Sigmoid colon (tissue), 4 donors: ENCODE measurements at regions not wholly inside any gene's neighbourhood (a gene's known extent, or its start where the extent isn't known, plus 50 kb on each side); places are given as distances from the start of the nearest gene placed in this dataset.

Experiments
- CTCF ChIP-seq, 4 experiments: fragments of 450-650 bp in 3 of 4; fragments of 200-600 bp in 1 of 4; IDR thresholded peaks; one replicate each; pipeline ENCODE4 v1.5.1; 2016 to 2019; ENCODE audit warnings: antibody characterized with exemption in 4 of 4, mild to moderate bottlenecking in 3 of 4, moderate library complexity in 2 of 4
- EP300 ChIP-seq, 4 donors: sonication (generic); formaldehyde crosslinking; IDR thresholded peaks; one replicate each; pipeline ENCODE4 v1.6.1; 2017; ENCODE audit warnings: antibody characterized with exemption in 4 of 4
- POLR2A ChIP-seq, 2 donors: fragments of 450-650 bp; IDR thresholded peaks; one replicate each; pipeline ENCODE4 v1.6.1; 2016; ENCODE audit warnings: antibody characterized with exemption in 2 of 2, mild to moderate bottlenecking in 2 of 2, moderate library complexity in 2 of 2
- POLR2AphosphoS5 ChIP-seq, 4 donors: sonication (generic); formaldehyde crosslinking; IDR thresholded peaks; one replicate each; pipeline ENCODE4 v1.6.1; 2017; ENCODE audit warnings: antibody characterized with exemption in 4 of 4

GRCh38 chr11:28476049-28476448, 367.9 kb downstream of the METTL15 start:
- TF ChIP-seq CTCF (IDR thresholded peaks at IDR 0.05): no peak
- TF ChIP-seq EP300 (IDR thresholded peaks at IDR 0.05): no peak
- no peak for TF ChIP-seq POLR2A (IDR thresholded peaks at IDR 0.05)
- no peak for TF ChIP-seq POLR2AphosphoS5 (IDR thresholded peaks at IDR 0.05)
